BE2C (cell line): ENCODE measurements at regions not wholly inside any gene's neighbourhood (a gene's known extent, or its start where the extent isn't known, plus 50 kb on each side); places are given as distances from the start of the nearest gene placed in this dataset.
"Not testable (repeated sequence)": the region's sequence is repeated elsewhere in the genome, so short reads cannot be mapped to it uniquely, and the experiment has no call there.

ENCODE experiments used
- DNase-seq: peaks from one replicate; pipeline ENCODE4 v3.0.0-alpha.2; 2020
- H3K27me3 ChIP-seq: fragments of 250-450 bp; sonication (Bioruptor Pico); 2 replicates; pipeline ENCODE4 v1.5.1; 2020; ENCODE audit warnings: mild to moderate bottlenecking
- H3K36me3 ChIP-seq: fragments of 250-450 bp; sonication (Bioruptor Pico); 2 replicates; pipeline ENCODE4 v1.5.1; 2020; ENCODE audit warnings: mild to moderate bottlenecking
- H3K4me1 ChIP-seq: fragments of 250-450 bp; sonication (Bioruptor Pico); 2 replicates; pipeline ENCODE4 v1.5.1; 2020
- H3K4me3 ChIP-seq: 2 replicates; pipeline ENCODE4 v1.5.1; 2011; ENCODE audit warnings: low read depth, low read length
- H3K9me3 ChIP-seq: fragments of 250-450 bp; sonication (Bioruptor Pico); 2 replicates; pipeline ENCODE4 v1.5.1; 2020
- TF ChIP-seq, protein P1 (sequence below): IDR thresholded peaks from 2 replicates; pipeline ENCODE4 v1.5.1; 2012; ENCODE audit warnings: mild to moderate bottlenecking, low read depth, low read length

DNA sequence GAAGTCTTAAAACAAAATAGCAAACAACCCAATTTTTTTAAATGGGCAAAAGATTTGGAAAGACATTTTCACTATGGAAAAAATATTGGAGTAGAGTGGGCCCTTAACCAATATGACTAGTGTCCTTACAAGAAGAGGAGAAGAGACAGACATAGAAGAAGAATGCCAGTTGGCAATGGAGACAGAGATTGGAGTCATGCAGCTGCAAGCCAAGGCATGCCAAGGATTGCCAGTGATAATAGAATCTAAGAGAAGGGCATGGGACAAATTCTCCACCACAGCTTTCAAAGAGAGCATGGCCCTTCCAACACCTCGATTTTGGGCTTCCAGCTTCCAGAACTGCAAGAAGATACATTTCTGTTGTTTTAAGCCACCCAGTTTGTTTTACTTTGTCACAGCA, 92.7 kb downstream of the RGS2 start:
- Histone ChIP-seq H3K4me3 (no peak overlapping the region), H3K36me3 (no peaks in the 10 kb centered on the region), H3K4me1 (peaks cover 3% of the 10 kb centered on the region; the same call in 1 of the 2 replicates), H3K27me3 (no peaks in the 10 kb centered on the region), H3K9me3 (no peaks in the 10 kb centered on the region)
- TF ChIP-seq, protein P1, sequence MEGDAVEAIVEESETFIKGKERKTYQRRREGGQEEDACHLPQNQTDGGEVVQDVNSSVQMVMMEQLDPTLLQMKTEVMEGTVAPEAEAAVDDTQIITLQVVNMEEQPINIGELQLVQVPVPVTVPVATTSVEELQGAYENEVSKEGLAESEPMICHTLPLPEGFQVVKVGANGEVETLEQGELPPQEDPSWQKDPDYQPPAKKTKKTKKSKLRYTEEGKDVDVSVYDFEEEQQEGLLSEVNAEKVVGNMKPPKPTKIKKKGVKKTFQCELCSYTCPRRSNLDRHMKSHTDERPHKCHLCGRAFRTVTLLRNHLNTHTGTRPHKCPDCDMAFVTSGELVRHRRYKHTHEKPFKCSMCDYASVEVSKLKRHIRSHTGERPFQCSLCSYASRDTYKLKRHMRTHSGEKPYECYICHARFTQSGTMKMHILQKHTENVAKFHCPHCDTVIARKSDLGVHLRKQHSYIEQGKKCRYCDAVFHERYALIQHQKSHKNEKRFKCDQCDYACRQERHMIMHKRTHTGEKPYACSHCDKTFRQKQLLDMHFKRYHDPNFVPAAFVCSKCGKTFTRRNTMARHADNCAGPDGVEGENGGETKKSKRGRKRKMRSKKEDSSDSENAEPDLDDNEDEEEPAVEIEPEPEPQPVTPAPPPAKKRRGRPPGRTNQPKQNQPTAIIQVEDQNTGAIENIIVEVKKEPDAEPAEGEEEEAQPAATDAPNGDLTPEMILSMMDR, result no peak
- no peak for DNase-seq

DNA sequence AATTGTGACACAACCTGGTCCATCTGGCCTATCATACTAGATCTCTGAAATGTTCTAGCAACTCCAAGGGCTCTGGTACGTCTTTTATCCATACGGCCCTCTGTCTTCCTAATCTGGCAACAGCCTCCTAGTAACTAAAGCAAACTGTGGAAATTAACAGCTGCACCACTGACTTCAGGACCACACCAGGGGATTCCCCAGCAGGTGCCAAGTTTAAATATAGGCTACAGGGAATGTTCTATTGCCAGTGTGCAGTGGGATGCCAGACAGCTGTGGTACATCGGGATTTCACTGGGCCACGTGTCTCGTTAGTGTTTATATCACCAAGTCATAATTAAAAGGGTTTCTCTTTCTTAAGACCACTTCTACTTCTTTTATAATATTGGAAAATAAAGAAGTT, 94.3 kb downstream of the RGS2 start:
- no peak for DNase-seq
- Histone ChIP-seq H3K4me1 (peaks cover 3% of the 10 kb centered on the region; the same call in 1 of the 2 replicates), H3K27me3 (no peaks in the 10 kb centered on the region), H3K9me3 (no peaks in the 10 kb centered on the region), H3K4me3 (no peak overlapping the region), H3K36me3 (no peaks in the 10 kb centered on the region)
- TF ChIP-seq, protein P1, result no peak

DNA sequence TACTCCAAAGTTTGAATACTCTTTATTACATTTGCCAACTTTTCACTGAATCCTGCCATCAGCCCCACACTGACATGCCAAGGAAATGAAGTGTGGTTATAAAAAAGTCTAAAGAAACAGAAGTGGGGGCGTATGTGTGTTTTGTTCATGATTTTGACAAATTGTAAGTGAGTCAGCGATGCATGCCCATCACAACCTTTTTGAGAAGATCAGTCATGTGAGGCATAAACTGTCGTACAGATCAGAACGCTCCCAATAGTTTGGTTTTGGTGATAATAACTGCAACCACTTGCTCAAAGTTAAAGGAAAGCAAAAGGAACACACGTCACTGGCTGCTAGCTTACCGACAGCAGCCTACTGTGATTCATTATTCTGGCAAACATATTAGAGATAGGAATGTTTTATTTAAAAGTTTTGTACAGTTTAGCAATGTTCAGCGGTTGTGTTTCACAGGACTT, 95.6 kb downstream of the RGS2 start:
- no peak overlapping the region for H3K4me3 ChIP-seq
- TF ChIP-seq, protein P1, result no peak
- no peaks in the 10 kb centered on the region for H3K9me3 ChIP-seq
- H3K36me3 ChIP-seq, result no peaks in the 10 kb centered on the region
- DNase-seq, result no peak
- no peaks in the 10 kb centered on the region for H3K27me3 ChIP-seq
- H3K4me1 ChIP-seq, result peaks cover 3% of the 10 kb centered on the region; the same call in 1 of the 2 replicates

DNA sequence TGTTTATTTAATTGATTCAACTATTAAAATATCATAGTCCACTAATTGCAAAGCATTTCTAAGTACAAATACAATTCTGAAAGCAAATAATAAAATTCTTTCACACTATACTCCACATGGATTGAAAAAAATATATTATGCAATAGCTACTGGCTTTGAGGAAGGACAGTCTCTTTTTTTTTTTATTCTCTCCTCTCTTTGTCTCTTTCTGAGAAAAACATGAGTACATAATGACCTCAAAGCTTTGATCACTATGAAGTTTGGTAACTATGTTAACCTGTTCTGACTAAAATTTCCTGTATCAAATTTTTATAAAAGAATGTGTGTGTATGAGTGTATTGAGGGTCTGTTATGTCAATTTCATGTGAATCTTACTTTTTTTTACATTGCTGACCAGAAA, 96.2 kb downstream of the RGS2 start:
- no peak overlapping the region for H3K4me3 ChIP-seq
- DNase-seq, result no peak

DNA sequence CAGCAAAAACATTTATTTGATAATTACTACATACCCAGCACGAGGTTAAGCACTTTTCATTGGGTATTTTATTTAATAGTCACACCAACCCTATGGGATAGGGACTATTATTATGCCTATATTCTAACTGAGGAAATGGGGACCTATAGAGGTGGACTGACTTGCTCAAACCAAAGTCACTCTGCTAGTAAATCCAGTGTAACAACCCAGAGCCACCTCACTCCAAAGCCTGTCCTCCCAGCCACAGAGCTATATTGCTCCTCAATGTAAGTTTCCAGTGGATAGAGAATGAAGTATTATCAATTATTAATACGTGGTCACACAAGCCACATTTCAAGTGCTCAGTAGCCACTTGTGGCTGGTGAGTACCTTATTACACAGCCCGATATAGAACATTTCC, 97.5 kb downstream of the RGS2 start:
- TF ChIP-seq, protein P1, result no peak
- no peaks in the 10 kb centered on the region for H3K9me3 ChIP-seq
- peaks cover 3% of the 10 kb centered on the region; the same call in 1 of the 2 replicates for H3K4me1 ChIP-seq
- no peak overlapping the region for H3K4me3 ChIP-seq
- H3K36me3 ChIP-seq, result no peaks in the 10 kb centered on the region
- no peak for DNase-seq
- H3K27me3 ChIP-seq, result no peaks in the 10 kb centered on the region

More for the DNA sequence above, 96.2 kb downstream of the RGS2 start:
- Histone ChIP-seq H3K27me3 (no peaks in the 10 kb centered on the region), H3K36me3 (no peaks in the 10 kb centered on the region), H3K9me3 (no peaks in the 10 kb centered on the region), H3K4me1 (peaks cover 3% of the 10 kb centered on the region; the same call in 1 of the 2 replicates)
- TF ChIP-seq, protein P1, result no peak

DNA sequence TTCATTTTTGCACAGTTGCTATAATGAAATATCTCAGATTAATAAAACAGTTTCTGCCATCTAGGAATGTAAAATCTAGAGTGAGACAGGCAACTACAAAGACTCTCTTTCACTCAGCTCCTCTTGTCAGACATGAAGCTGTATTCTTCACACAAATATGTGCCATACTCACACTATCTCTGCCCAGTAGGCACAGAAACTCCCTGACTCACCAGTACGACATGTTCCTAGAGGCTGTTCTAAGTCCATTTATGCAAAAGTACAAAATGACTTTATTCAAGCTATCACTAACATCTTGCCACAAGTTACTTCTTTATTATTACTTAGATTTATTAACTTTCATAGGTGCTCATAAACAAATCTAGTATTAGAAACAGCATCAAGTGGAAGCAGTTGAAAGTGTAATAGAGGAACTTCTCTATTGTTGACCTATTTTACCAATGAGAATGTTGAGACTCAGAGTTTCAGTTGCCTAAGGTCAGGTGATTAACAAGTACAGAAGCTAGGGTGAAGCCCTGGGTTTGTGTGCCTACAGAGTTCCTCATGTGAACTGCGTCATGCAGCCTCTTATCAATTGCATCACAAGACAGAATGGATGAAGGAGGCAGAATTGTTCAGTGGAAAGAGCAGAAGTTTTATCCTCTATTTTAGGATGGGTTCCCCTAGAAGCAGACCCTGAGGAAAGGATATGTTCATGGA, 98.9 kb downstream of the RGS2 start:
- Histone ChIP-seq H3K27me3 (no peaks in the 10 kb centered on the region), H3K4me3 (no peak overlapping the region), H3K9me3 (no peaks in the 10 kb centered on the region), H3K4me1 (peaks cover 3% of the 10 kb centered on the region; the same call in 1 of the 2 replicates), H3K36me3 (no peaks in the 10 kb centered on the region)
- TF ChIP-seq, protein P1, result no peak
- no peak for DNase-seq

DNA sequence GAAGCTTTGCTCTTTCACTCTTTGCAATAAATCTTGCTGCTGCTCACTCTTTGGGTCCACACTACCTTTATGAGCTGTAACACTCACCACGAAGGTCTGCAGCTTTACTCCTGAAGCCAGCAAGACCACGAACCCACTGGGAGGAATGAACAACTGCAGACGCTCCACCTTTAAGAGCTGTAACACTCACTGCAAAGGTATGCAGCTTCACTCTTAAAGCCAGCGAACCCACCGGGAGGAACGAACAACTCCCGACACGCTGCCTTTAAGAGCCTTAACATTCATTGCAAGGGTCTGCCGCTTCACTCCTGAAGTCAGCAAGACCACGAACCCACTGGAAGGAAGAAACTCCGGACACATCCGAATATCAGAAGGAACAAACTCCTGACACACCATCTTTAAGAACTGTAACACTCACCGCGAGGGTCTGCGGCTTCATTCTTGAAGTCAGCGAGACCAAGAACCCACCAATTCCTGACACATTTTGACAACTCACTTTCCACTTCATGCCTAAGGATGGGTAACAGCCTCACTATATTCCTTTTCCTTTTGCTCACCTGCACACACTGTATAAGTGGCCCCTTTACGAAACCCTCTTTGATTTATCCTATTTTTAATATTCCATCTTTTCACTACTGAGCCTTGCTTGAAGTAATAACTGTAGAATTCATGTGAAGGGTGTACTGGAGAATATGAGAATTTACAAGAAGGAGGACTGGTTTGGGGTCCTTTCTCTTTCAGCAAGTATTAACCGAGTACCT, 103.2 kb downstream of the RGS2 start:
- DNase-seq, H3K36me3 ChIP-seq, H3K4me1 ChIP-seq, H3K9me3 ChIP-seq, H3K4me3 ChIP-seq, H3K27me3 ChIP-seq: not testable (repeated sequence)
